HL-60/S4 treated with retinoic acid at 250 ng/mL for 4 days and 3 days (cell line): ENCODE measurements at regions not wholly inside any gene's neighbourhood (a gene's known extent, or its start where the extent isn't known, plus 50 kb on each side); places are given as distances from the start of the nearest gene placed in this dataset.

ENCODE experiments used
- in situ Hi-C: fragments of 300-500 bp; cut with MboI; formaldehyde crosslinking; loops from 2 replicates; pipeline ENCODE4 v1.7.0; 2022; ENCODE audit warnings: low sequenced_read_pairs

DNA sequence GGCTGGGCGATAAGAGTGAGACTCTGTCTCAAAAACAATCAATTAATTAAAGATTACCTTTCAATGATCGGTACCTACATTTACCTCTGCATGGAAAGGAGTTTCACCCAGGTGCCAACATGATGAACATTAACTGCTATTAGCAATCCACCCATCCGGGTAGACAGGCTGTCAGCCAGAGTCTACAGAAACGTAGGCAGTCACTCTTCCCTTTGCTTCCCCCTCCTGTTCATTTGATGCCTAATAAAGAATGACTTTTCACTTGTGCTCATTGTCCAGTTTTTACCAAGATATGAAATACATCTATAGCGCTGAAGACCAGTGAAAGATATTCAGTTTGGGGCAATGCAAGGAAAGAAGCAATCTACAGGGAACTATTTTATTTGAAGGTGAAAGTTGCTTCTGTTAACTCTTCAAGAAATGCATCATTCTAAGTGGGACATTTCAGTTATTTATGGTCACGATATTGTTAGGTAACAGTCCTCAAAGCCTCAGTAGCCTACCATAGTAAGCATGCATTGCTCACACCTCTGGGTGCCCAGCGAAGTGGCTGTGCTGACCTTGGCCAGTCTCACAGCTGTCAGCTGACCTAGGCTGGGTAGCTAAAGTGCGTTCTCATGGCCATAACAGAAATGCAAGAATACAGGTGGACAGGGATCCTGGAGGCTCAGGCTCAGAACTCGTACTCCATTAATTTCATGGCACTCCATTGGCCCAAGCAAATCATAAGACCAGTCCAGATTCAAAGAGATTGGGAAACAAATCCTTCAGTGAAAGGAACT lies 87.2 kb upstream of the DMRT1 start:
- in situ Hi-C loops: no loop called here

DNA sequence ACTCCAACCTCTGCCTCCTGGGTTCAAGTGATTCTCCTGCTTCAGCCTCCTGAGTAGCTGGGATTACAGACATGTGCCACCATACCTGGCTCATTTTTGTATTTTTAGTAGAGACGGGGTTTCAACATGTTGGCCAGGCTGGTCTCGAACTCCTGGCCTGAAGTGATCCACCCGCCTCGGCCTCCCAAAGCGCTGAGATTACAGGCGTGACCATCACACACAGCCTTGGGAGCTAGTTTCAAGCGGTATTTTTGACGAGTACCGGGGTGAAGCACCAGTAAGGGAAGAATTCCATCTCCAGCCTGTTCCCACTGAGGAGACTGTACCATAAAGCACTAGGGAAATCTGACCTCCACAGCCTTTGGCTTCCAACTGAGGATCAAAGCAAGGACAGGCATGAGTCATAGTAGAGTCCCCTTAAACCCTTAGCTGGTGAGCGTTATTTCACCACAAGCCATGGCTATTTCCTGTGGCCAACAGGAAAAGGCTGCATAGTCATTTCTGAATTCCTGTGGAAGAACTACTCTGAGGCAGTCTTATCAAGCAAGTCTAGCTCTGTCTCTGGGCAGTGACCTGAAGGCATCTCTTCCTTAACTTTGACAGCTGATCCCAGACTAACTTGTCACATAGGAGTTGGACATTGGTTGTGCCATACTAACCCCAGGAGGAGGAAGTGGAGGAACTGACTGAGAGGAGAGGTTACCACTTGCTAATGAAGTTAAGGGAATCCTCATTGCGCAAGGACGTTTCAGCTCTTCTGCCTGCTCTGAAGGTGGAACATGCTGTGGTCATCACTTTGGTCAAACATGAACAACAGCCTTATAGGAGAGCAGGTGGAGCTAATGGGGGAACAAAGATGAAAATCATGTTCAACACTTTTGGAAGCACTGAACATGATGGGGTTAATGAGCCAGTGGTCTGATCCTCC lies 85.8 kb upstream of the DMRT1 start:
- in situ Hi-C loops: no loop called here

DNA sequence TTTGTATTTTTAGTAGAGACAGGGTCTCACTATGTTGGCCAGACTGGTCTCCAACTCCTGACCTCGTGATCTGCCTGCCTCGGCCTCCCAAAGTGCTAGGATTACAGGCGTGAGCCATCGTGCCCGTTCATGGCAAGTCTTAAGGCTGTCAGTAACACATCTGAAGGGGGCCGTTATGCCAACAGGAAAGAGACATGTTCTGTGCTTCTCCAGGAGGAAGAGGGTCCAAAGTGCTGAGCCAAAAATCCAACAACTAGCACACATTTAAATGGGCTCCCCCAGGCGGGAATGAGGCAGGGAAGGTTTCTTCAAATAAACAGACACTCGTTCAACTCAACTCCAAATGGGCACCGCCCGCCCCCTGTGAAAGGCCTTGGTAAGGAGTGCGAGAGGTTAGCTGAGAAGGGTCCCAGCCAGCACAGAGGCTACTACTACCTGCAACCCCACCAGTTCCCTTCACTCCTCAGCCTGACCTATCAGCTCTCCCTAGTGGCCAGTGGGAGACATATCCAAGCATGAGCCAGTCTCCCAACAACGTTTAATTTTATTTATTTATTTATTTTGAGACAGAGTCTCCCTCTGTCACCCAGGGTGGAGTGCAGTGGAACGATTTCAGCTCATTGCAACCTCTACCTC lies 84.1 kb upstream of the DMRT1 start:
- in situ Hi-C loops: no loop called here

DNA sequence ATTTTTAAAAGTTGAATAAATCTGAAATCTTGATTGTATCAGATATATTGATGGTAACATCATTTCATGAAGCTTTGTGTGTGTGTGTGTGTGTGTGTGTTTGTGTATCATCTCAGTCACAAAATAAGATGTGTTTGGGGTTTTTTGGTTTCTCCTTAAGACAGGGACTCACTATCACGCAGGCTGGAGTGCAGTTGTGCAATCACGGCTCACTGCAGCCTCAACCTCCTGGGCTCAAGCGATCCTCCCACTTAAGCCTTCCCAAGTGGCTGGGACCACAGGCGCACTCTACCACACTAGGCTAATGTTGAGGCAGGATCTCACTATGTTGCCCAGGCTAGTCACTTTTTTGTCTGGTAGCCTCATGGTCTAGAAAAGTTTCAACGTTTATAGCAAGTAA lies 83.4 kb upstream of the DMRT1 start:
- in situ Hi-C loops: no loop called here

DNA sequence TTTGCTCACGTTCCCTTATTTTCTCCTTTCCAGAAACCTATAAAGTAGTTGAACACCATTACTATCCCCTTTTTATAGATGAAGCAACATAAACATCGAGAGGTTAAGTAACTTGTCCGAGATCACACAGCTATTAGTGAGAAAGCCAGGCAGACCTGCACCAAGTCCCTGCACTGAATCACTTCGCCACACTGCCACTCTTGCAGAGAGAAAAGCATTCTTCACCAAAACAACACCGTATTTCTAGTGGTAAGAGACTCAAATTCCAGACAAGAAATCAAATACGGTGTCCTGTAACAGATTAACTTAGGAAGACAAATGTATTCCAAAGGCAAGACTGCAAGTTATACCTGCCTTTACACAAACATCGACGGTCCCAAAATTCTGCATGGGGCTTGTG lies 82.0 kb upstream of the DMRT1 start:
- in situ Hi-C loops: no loop called here

DNA sequence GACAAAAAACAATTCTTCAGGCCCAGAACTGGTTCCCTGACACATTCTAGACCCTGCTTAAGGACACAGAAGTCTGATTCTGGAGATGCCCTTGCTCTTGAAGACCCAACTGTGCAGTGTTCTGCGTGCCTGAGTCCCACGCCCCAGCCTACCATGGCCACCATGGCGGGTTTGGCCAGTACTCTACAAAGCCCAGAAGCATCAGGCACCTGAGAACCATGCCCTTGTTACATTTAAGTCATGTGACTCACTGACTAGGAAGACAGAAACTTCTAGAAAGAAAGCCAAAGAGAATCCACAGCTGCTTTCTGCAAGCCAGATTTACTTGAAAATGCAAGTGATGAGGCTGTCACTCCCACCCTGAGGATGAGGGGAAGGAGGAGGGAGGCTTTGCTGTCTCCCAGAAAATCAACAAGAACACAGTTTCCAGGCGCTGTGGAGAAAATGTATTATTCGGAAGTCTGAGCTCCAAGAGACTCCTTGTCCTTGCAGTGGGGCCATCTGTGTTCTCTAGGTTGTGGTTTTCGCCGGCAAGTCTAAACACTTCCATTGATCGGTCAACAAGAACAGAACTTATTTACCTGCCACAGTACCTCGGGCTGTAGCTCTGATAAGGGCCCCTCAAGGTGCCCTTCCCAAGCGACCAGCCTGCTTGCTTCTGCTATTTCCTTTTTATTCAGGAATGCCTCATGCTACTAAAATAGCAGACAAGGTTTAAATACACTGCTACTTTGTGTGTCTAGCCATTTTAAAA lies 81.3 kb upstream of the DMRT1 start:
- in situ Hi-C loops: no loop called here

DNA sequence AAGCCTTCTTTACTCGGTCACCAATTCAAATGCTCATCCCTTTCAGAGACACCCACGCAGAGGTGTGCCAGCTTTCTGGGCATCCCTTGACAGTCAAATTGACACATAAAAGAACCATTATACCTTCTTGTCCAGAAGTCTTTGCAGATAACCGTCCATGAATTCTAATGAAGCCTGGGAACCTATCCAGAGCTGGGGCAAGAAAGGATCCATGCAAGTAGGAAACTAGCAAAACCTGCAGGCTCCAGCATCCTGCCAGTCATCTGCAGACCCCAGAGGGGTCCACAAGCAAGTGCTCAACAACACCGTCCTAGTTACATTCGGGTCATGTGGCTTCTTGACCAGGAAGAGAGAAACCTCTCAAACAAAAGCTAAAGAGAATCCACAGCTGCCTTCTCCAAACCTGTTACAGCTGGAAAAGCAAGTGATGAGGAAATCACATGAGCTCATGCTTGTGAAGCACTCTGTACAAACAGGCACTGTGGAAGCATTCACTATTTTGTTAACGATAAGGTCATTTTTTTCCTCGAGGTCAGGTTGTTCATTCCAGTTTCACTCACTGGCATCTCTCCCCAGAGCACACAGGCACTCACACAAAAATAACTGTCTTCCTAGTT lies 80.2 kb upstream of the DMRT1 start:
- in situ Hi-C loops: no loop called here

DNA sequence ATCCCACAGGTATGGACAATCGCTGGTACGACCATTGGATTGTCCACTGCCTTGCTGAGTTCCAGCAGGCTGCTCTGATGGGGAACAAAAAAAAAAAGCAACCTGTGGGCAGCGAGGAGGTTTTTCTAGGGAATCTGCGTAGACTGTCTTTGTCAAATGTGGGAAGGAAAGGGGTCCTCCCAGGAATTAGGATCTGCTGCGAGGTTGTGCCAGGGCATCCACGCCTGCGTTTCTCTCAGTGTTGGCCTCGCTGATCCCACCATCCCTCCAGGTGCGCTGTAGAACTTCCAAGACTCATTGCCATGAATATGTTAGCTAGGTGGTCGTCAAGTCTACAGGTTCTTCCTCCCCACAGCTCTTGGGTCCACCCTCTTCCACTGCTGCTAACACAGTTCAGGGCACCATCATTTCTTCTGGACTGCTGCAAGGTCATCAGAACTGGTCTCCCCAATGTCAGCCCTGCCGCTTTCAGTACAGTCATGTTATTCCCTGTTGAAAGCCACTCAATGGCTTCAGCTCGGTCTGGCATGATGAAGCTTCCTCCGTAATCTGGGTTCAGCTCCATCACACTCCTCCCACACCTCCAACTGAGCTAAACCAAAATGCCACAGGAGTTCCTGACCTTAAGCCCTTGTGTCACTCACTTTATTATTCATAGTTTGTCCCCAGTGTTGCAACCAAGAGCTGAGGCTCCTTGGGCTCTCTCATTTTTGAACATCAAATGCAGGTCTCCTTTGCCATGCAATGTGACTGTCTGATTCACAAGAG lies 79.5 kb upstream of the DMRT1 start:
- in situ Hi-C loops: no loop called here

DNA sequence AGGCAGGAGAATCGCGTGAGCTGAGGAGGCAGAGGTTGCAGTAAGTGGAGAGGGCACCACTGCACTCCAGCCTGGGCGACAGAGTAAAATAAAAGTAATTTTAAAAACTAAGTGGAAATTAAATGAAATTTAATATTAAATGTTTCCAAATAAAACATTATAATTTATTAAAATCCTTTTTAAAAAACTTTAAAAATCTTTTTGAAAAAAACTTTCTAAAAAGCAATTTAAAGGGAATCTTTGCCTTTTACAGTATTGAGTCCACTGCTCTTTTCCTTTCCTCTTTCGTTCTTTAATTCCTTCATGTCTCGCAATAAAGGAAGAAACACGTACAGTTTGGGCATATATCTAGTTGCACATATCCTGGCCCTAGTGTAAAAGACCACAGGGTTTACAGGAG lies 77.8 kb upstream of the DMRT1 start:
- in situ Hi-C loops: no loop called here

DNA sequence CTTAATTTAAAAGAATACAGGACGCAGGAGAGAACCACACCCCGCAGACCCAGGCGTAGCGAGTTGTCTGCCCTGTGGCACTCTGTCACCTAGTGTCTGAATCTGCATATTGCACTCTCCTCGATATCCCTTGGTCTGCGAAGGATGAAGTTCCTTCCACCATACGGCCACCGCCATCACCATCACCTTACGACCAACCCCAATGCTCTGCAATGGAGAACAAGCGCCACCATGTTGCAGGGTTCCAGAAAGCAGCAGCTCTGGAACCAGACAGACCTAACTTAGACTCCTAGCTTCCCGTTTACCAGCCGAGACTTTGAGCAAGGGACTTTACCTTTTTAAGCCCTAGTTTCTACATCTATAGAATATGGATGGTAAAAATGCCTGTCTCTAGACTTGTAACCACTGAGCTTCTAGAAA lies 77.4 kb upstream of the DMRT1 start:
- in situ Hi-C loops: no loop called here

DNA sequence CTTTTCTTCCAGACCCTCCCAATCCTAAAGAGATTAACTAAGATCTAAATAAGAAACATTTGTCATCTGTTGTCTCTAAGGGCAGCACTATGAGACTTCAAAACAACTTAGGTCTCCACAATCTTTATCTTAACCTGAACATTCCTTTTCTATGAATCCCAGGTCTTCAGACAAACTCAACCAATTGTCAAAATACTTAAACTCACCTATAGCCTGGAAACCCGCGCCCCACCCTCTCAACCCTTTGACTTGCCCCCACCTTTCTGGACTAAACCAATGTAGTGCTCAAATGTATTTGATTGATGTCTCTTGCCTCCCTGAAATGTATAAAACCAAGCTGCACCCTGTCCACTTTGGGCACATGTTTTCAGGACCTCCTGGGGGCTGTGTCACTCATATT lies 76.5 kb upstream of the DMRT1 start:
- in situ Hi-C loops: loop anchor here (5.0 kb wide), 1 partner anchor 153 kb away; no protein-coding TSS in a partner anchor

DNA sequence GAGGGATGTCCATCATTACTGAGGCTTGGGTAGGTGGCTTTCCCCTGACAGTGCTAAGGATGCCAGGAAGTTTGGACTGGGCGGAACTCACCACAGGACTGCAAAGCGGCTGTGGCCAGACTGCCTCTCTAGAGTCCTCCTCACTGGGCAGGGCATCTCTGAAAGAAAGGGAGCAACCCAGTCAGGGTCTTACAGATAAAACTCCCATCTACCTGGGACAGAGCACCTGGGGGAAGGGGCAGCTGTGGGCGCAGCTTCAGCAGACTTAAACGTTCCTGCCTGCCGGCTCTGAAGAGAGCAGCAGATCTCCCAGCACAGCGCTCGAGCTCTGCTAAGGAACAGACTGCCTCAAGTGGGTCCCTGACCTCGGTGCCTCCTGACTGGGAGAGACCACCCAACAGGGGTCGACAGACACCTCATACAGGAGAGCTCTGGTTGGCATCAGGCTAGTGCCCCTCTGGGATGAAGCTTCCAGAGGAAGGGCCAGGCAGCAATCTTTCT lies 74.4 kb upstream of the DMRT1 start:
- in situ Hi-C loops: loop anchor here (5.0 kb wide), 1 partner anchor 155 kb away; no protein-coding TSS in a partner anchor

DNA sequence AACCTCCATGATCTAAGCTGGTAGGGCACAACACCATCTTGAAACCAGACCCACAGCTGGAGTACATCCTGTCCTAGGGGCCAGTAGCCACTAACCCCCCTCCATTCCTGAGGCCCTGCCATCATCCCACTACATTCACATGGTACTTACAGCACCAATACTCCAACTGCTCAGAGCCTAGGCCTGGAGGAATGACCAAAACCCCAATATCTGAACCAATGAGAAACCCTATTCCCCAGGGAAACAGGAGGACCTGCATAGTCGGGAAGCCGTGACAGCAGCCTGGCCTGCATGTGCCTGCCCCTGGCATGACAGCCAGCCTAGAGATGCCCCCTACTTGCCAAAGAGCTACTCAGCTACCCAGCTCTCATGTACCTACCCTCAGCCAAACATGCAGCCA lies 65.4 kb upstream of the DMRT1 start:
- in situ Hi-C loops: no loop called here

DNA sequence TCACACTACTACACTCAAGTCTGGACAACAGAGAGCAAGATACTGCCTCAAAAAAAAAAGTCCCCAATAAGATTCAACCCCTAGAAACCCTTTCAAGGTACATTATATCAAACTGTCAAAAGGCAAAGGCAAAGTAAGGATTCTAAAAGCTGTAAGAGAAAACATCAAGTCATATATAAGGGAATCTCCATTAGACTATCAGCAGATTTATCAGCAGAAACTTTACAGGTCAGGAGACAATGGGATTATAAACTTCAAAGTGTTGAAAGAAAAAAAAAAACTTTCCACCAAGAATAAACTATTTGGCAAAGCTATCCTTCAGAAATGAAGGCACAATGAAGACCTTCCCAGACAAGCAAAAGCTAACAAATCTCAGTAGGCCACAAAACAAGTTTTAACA lies 63.5 kb upstream of the DMRT1 start:
- in situ Hi-C loops: no loop called here

DNA sequence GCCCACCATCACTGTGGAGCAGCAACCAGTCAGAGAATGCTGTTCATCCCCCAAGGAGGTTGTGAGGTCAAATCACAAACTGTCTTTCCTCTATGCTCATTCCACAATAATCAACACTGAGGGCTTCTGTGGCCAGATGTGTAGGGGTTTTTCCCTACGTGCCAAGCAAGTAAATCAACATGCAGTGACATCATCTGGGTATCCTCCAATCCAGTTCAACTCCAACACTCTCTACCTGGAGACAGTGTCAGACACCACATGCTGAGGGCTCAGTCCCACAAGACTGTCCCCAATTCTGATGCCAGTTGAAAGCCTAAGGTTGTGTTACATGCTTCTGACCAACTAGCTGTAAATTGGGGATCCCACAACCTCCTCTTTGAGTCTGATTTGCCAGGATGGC lies 57.3 kb upstream of the DMRT1 start:
- in situ Hi-C loops: no loop called here

DNA sequence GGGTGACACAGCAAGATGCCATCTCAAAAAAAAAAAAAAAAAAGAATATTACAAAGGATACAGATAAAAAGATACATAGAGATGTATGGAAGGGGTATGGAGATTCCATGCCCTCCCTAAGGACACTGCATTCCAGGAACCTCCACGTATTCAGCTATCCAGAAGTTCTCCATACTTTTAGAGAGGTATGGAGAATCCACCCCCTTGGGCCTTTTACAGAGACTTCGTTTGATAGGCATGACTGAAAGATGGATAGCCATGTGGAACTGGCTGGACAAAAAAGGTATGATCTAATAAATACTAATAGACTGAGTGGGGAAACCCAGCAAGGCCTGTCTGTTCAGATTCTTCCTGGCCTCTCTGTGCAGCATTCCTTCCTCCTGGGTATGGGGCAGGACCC lies 56.6 kb upstream of the DMRT1 start:
- in situ Hi-C loops: no loop called here

DNA sequence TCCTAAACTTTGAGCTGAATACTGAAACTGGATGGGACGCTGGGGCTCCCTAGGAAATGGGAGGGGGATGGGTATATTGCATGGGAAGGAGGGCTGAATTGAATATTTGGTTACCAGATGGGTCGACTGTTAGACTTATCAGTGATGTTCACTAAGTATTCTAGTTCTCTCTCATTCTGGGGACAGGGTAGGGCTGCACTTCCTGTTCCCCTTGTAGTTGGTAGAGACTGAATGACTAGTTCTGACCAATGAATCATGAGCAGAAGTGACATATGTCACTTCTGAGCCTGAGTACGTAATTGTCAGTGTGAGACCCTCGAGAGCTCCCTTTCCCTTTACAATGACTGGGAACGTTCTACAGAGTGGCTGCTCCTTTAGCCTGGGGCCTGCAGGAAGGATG lies 55.5 kb upstream of the DMRT1 start:
- in situ Hi-C loops: no loop called here

DNA sequence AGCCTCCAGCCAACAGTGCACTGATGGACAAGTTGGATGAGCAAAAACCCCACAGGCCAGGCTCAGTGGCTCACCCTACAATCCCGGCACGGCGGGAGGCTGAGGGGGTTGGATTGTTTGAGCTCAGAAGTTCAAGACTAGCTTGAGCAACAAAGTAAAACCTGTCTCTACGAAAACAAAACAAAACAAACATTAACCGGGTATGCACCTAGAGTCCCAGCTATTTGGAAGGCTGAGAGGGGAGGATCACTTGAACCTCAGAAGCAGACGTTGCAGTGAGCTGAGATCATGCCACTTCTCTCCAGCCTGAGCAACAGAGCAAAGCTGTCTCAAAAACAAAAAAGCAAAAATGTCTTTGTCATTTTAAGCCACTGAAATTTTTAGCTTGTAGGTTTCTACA lies 55.1 kb upstream of the DMRT1 start:
- in situ Hi-C loops: no loop called here

DNA sequence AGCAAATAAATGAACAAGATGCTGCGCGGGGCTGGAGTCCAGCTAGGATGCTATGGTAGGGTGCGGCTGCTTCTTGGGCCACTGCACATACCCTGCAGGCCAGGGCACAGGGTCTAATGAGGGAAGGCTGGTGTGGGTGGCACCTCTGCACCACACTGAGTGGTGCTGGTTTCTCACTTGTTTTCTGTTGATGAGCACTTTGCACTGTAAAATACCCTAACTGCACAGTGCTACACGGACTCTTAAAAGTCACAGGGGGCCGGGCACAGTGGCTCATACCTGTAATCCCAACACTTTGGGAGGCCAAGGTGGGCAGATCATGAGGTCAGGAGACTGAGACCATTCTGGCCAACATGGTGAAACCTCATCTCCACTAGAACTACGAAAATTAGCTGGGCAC lies 52.7 kb upstream of the DMRT1 start:
- in situ Hi-C loops: no loop called here
